GM19395 (cell line): ENCODE measurements at regions not wholly inside any gene's neighbourhood (a gene's known extent, or its start where the extent isn't known, plus 50 kb on each side); places are given as distances from the start of the nearest gene placed in this dataset.

Experiments used
- ATAC-seq: cut with Tn5 transposase; IDR thresholded peaks from one replicate; pipeline ENCODE4 v1.9.1; 2021; ENCODE audit warnings: mild to moderate bottlenecking, moderate library complexity; ENCODE audit not compliant: unreplicated experiment

- no peak for ATAC-seq
These were observed 72.0 kb upstream of the SMC2 start for GRCh38 chr9:104022083-104022482.

GRCh38 chr9:104025104-104025503 lies 69.0 kb upstream of the SMC2 start:
- ATAC-seq = no peak

- no peak for ATAC-seq
These were observed 68.2 kb upstream of the SMC2 start for GRCh38 chr9:104025945-104026344.

GRCh38 chr9:104027295-104027694 lies 66.8 kb upstream of the SMC2 start:
- ATAC-seq = no peak

- peak; percentile 52 for ATAC-seq
These were observed 65.3 kb upstream of the SMC2 start for GRCh38 chr9:104028827-104029226.
